ENCODE measurements at regions not wholly inside any gene's neighbourhood (a gene's known extent, or its start where the extent isn't known, plus 50 kb on each side); places are given as distances from the start of the nearest gene placed in this dataset.

GRCh38 chr14:45743884-45744283 is 490.9 kb upstream of the MIS18BP1 start:
- no peak for TF ChIP-seq CTCF (IDR thresholded peaks at IDR 0.05; ENCODE audit: low read depth, low read length)
- TF ChIP-seq EZH2phosphoT487 (IDR thresholded peaks at IDR 0.05; ENCODE audit: low read depth) = no peak

Measured in OCI-LY3 (cell line).